A549 (cell line): ENCODE measurements at regions not wholly inside any gene's neighbourhood (a gene's known extent, or its start where the extent isn't known, plus 50 kb on each side); places are given as distances from the start of the nearest gene placed in this dataset.

Source experiments
- ATAC-seq, 2 experiments: fragments of 200-7000 bp in 1 of 2; fragments of >200 bp in 1 of 2; cut with Nextera tagmentation in 1 of 2; cut with Tn5 transposase in 1 of 2; 3 replicates each; pipeline versions ENCODE4 v1.8.0 to v1.9.1; 2018 to 2020; ENCODE audit warnings: mild to moderate bottlenecking in 1 of 2, moderate library complexity in 1 of 2
- CTCF ChIA-PET: fragments of 300-600 bp; sonication (Branson Sonifier 250); formaldehyde crosslinking; extraction: SDS; loops from one replicate; lab custom pipeline; 2021; ENCODE audit warnings: antibody characterized with exemption, inconsistent platforms; lab: Yijun Ruan, JAX
- POLR2A ChIA-PET: fragments of 350-600 bp; formaldehyde crosslinking; extraction: SDS; loops from one replicate; lab custom pipeline; 2021; ENCODE audit warnings: antibody characterized with exemption, inconsistent platforms; lab: Yijun Ruan, JAX
- DNase-seq, 2 experiments: peaks; one replicate each; pipeline versions ENCODE4 v3.0.0 to v3.0.0-alpha.2; 2011 to 2016; ENCODE audit warnings: low read depth in 1 of 2, low spot score in 1 of 2
- FAIRE-seq: peaks from 2 replicates; lab custom pipeline; 2011; peaks lifted over from hg19 to GRCh38; lab: Jason Lieb, UNC
- H3K27ac ChIP-seq, 2 experiments: fragments of >200 bp; sonication (Bioruptor Twin); formaldehyde crosslinking; 3 replicates each; pipeline ENCODE4 v1.5.1; 2016 to 2017
- H3K4me1 ChIP-seq: fragments of >200 bp; sonication (Bioruptor Twin); formaldehyde crosslinking; 3 replicates; pipeline ENCODE4 v1.6.1; 2016
- H3K4me2 ChIP-seq: fragments of >200 bp; sonication (Bioruptor Twin); formaldehyde crosslinking; 3 replicates; pipeline ENCODE4 v1.6.1; 2016
- H3K4me3 ChIP-seq: fragments of >200 bp; sonication (Bioruptor Twin); formaldehyde crosslinking; 3 replicates; pipeline ENCODE4 v1.5.1; 2016
- H3K9me3 ChIP-seq: fragments of >200 bp; sonication (Bioruptor Twin); formaldehyde crosslinking; 3 replicates; pipeline ENCODE4 v1.6.1; 2016
- CBX2 ChIP-seq: fragments of 200-600 bp; sonication (generic); IDR thresholded peaks from 2 replicates; pipeline ENCODE4 v1.6.1; 2016; ENCODE audit warnings: low read depth, mild to moderate bottlenecking, borderline replicate concordance
- CEBPB ChIP-seq, 2 experiments: fragments of >200 bp in 1 of 2; sonication (Bioruptor Twin) in 1 of 2; formaldehyde crosslinking in 1 of 2; IDR thresholded peaks; 2 replicates each; pipeline ENCODE4 v1.6.1; 2012 to 2016
- CHD4 ChIP-seq: fragments of 200-600 bp; sonication (generic); IDR thresholded peaks from 2 replicates; pipeline ENCODE4 v1.6.1; 2016; ENCODE audit warnings: antibody characterized with exemption, mild to moderate bottlenecking, borderline replicate concordance
- EHF ChIP-seq: fragments of 250-450 bp; sonication (Bioruptor Pico); IDR thresholded peaks from 2 replicates; pipeline ENCODE4 v1.5.0; 2020; ENCODE audit warnings: mild to moderate bottlenecking
- EP300 ChIP-seq, 2 experiments: fragments of >200 bp; sonication (Bioruptor Twin); formaldehyde crosslinking; IDR thresholded peaks; 2 replicates in 1 of 2; 3 replicates in 1 of 2; pipeline ENCODE4 v1.6.1; 2016 to 2017
- ESRRA ChIP-seq: fragments of 150-350 bp; IDR thresholded peaks from 2 replicates; pipeline ENCODE4 v1.6.1; 2014; ENCODE audit warnings: mild to moderate bottlenecking, low read length, borderline replicate concordance
- FOSB ChIP-seq: fragments of 250-450 bp; sonication (Bioruptor Pico); IDR thresholded peaks from 2 replicates; pipeline ENCODE4 v1.5.0; 2020; ENCODE audit warnings: mild to moderate bottlenecking, moderate library complexity
- HOXB5 ChIP-seq: fragments of 250-450 bp; sonication (Bioruptor Pico); IDR thresholded peaks from 2 replicates; pipeline ENCODE4 v1.5.0; 2020; ENCODE audit warnings: mild to moderate bottlenecking, moderate library complexity
- JUNB ChIP-seq: fragments of >200 bp; sonication (Bioruptor Twin); formaldehyde crosslinking; IDR thresholded peaks from 2 replicates; pipeline ENCODE4 v1.6.1; 2016
- MAFK ChIP-seq: fragments of 450-650 bp; IDR thresholded peaks from 2 replicates; pipeline ENCODE4 v1.6.1; 2014; ENCODE audit not compliant: partially characterized antibody
- MYC ChIP-seq: IDR thresholded peaks from 2 replicates; pipeline ENCODE4 v1.6.1; 2012; ENCODE audit warnings: mild to moderate bottlenecking, inconsistent platforms, low read length, improper control_type of control experiment, borderline replicate concordance
- SMC3 ChIP-seq: fragments of >200 bp; sonication (Bioruptor Twin); formaldehyde crosslinking; IDR thresholded peaks from 3 replicates; pipeline ENCODE4 v1.6.1; 2018; ENCODE audit warnings: inconsistent platforms
- SREBF2 ChIP-seq: fragments of 450-650 bp; IDR thresholded peaks from 2 replicates; pipeline ENCODE4 v1.6.1; 2014; ENCODE audit warnings: mild to moderate bottlenecking, moderate library complexity
- TFCP2L1 ChIP-seq: fragments of 250-450 bp; sonication (Bioruptor Pico); IDR thresholded peaks from 2 replicates; pipeline ENCODE4 v1.5.0; 2021; ENCODE audit warnings: mild to moderate bottlenecking
- TP53 ChIP-seq: fragments of 250-450 bp; sonication (Bioruptor Pico); IDR thresholded peaks from 2 replicates; pipeline ENCODE4 v1.5.0; 2021; ENCODE audit warnings: mild to moderate bottlenecking, moderate library complexity
- WGBS: methylation state at CpG from one replicate; pipeline ENCODE4 v1.1.6; 2017; ENCODE audit errors: missing lambda C conversion rate; 5-methylcytosine and 5-hydroxymethylcytosine counted together
- TF ChIP-seq, protein P1 (sequence below): fragments of 200-600 bp; sonication (generic); IDR thresholded peaks from 2 replicates; pipeline ENCODE4 v1.6.1; 2016; ENCODE audit warnings: antibody characterized with exemption, mild to moderate bottlenecking, moderate library complexity
- TF ChIP-seq, protein P2 (sequence below): fragments of 150-350 bp; IDR thresholded peaks from 2 replicates; pipeline ENCODE4 v1.6.1; 2014; ENCODE audit warnings: low read depth, mild to moderate bottlenecking, low read length
- TF ChIP-seq, protein P3 (sequence below): fragments of 450-650 bp; IDR thresholded peaks from 2 replicates; pipeline ENCODE4 v1.6.1; 2014; ENCODE audit warnings: antibody characterized with exemption
- TF ChIP-seq, protein P4 (sequence below): fragments of 250-450 bp; sonication (Bioruptor Pico); IDR thresholded peaks from 2 replicates; pipeline ENCODE4 v1.5.0; 2021; ENCODE audit warnings: mild to moderate bottlenecking, moderate library complexity, borderline replicate concordance
- TF ChIP-seq, protein P5 (sequence below): fragments of >200 bp; sonication (Bioruptor Twin); formaldehyde crosslinking; IDR thresholded peaks from 3 replicates; pipeline ENCODE4 v1.6.1; 2016

DNA sequence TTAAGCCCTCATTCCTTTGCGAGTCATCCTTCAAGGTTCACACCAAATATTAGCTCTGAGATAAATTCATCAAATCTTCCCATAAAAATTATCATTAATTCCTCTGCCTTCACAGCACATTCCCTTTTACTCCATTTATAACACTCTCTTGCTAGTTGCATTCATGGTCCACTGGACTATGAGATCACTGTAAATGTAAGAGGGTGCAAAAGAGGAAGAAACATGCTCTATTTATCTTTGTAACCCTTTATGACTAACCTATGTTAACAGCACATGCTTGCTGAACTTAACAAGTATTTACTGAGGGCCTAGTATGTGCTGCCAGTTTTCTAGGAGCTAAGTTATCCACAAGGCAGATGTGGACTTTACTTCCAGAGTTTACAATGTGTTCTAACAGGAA lies 86.7 kb upstream of the TMEM168 start:
- TF ChIP-seq JUNB (no peak), TP53 (no peak), CEBPB (IDR thresholded peaks at IDR 0.05) (no peak), SMC3 (no peak), CHD4 (no peak), MYC (no peak)
- TF ChIP-seq, protein P1, sequence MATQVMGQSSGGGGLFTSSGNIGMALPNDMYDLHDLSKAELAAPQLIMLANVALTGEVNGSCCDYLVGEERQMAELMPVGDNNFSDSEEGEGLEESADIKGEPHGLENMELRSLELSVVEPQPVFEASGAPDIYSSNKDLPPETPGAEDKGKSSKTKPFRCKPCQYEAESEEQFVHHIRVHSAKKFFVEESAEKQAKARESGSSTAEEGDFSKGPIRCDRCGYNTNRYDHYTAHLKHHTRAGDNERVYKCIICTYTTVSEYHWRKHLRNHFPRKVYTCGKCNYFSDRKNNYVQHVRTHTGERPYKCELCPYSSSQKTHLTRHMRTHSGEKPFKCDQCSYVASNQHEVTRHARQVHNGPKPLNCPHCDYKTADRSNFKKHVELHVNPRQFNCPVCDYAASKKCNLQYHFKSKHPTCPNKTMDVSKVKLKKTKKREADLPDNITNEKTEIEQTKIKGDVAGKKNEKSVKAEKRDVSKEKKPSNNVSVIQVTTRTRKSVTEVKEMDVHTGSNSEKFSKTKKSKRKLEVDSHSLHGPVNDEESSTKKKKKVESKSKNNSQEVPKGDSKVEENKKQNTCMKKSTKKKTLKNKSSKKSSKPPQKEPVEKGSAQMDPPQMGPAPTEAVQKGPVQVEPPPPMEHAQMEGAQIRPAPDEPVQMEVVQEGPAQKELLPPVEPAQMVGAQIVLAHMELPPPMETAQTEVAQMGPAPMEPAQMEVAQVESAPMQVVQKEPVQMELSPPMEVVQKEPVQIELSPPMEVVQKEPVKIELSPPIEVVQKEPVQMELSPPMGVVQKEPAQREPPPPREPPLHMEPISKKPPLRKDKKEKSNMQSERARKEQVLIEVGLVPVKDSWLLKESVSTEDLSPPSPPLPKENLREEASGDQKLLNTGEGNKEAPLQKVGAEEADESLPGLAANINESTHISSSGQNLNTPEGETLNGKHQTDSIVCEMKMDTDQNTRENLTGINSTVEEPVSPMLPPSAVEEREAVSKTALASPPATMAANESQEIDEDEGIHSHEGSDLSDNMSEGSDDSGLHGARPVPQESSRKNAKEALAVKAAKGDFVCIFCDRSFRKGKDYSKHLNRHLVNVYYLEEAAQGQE, result no peak
- TF ChIP-seq, protein P2, sequence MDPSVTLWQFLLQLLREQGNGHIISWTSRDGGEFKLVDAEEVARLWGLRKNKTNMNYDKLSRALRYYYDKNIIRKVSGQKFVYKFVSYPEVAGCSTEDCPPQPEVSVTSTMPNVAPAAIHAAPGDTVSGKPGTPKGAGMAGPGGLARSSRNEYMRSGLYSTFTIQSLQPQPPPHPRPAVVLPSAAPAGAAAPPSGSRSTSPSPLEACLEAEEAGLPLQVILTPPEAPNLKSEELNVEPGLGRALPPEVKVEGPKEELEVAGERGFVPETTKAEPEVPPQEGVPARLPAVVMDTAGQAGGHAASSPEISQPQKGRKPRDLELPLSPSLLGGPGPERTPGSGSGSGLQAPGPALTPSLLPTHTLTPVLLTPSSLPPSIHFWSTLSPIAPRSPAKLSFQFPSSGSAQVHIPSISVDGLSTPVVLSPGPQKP, result no peak
- TF ChIP-seq, all 56 proteins: peak for 0
- CTCF ChIA-PET, result interaction anchor here (1.2 kb wide), 1 partner anchor 11 kb away, joined by 3 read pairs; no protein-coding TSS in a partner anchor
- no peaks in the 10 kb centered on the region for H3K4me1 ChIP-seq
- H3K27ac ChIP-seq, result no peak overlapping the region
- DNase-seq (no peak), ATAC-seq (no peak), FAIRE-seq (no peak)
- WGBS, result 93% methylated on average over 1 of the region's 1 CpG
- POLR2A ChIA-PET, result no interaction called here
- H3K9me3 ChIP-seq, result no peaks in the 10 kb centered on the region
- no peak overlapping the region for H3K4me2 ChIP-seq
- H3K4me3 ChIP-seq, result no peak overlapping the region

DNA sequence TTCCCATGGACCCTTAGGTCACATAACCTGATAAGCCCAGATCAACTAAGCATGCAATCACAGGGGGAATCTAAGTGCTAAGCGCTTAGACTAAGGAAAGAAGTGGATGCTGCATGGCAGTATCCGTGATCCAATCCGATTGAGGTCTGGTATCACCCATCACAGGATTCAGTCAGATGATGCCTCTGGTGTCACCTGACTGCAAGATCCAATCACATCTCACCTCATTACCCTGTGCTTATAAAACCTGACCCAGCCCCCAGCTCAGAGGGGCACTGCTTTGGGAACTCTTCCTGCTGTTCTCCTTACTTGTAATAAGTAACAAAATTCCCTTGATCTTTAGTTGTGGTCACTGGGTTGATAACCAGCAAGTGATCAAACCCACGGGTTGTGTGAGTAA lies 84.7 kb upstream of the TMEM168 start:
- no peak for DNase-seq
- ATAC-seq, result no peak
- ChIA-PET CTCF (interaction anchor here (0.6 to 1.2 kb wide), 4 partner anchors 24 to 501 kb away, joined by 3 read pairs; no protein-coding TSS in a partner anchor), POLR2A (no interaction called here)
- no peak overlapping the region for H3K4me3 ChIP-seq
- H3K4me2 ChIP-seq, result no peak overlapping the region
- H3K27ac ChIP-seq, result no peak overlapping the region
- H3K4me1 ChIP-seq, result no peaks in the 10 kb centered on the region
- TF ChIP-seq HOXB5 (CRISPR knock-in tag), result no peak
- TF ChIP-seq, protein P3, sequence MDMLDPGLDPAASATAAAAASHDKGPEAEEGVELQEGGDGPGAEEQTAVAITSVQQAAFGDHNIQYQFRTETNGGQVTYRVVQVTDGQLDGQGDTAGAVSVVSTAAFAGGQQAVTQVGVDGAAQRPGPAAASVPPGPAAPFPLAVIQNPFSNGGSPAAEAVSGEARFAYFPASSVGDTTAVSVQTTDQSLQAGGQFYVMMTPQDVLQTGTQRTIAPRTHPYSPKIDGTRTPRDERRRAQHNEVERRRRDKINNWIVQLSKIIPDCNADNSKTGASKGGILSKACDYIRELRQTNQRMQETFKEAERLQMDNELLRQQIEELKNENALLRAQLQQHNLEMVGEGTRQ, result peak; percentile 9; the same call in 1 of the 2 replicates
- FAIRE-seq, result no peak
- WGBS, result 80% methylated on average over 4 of the region's 4 CpGs
- H3K9me3 ChIP-seq, result no peaks in the 10 kb centered on the region

DNA sequence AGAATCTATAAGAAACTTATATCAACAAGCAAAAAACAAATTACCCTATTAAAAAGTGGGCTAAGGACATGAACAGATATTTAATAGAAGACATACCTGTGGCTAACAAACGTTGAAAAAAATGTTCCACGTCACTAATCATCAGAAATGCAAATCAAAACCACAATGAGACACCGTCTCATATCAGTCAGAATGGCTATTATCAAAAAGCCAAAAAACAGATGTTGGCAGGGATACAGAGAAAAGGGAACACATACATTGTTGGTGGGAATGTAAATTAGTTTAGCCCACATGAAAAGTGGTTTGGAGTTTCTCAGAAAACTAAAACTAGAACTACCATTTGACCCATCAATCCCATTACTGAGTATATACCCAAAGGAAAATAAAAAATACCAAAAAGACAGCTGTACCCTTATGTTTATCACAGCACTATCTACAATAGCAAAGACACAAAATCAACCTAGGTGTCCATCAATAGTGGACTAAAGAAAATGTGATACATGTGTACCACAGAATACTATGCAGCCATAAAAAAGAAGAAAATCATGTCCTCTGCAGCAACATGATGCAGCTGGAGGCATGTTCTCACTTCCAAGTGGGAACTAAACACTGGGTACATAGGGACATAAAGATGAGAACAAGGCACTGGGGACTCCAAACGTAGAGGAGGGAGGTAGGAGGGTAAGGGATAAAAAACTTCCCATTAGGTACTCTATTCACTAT lies 83.8 kb upstream of the TMEM168 start:
- Histone ChIP-seq H3K9me3 (no peaks in the 10 kb centered on the region), H3K4me2 (no peak overlapping the region), H3K4me3 (no peak overlapping the region), H3K4me1 (no peaks in the 10 kb centered on the region), H3K27ac (no peak overlapping the region)
- CTCF ChIA-PET, result interaction anchor here (1.0 kb wide), 1 partner anchor 324 kb away, joined by 3 read pairs; no protein-coding TSS in a partner anchor
- ATAC-seq, result no peak
- TF ChIP-seq, protein P2, result no peak
- TF ChIP-seq, protein P4, sequence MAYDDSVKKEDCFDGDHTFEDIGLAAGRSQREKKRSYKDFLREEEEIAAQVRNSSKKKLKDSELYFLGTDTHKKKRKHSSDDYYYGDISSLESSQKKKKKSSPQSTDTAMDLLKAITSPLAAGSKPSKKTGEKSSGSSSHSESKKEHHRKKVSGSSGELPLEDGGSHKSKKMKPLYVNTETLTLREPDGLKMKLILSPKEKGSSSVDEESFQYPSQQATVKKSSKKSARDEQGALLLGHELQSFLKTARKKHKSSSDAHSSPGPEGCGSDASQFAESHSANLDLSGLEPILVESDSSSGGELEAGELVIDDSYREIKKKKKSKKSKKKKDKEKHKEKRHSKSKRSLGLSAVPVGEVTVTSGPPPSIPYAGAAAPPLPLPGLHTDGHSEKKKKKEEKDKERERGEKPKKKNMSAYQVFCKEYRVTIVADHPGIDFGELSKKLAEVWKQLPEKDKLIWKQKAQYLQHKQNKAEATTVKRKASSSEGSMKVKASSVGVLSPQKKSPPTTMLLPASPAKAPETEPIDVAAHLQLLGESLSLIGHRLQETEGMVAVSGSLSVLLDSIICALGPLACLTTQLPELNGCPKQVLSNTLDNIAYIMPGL, result no peak
- TF ChIP-seq EP300 (IDR thresholded peaks at IDR 0.05) (no peak), CBX2 (no peak), FOSB (CRISPR knock-in tag) (no peak), TFCP2L1 (CRISPR knock-in tag) (no peak), SREBF2 (no peak), EHF (CRISPR knock-in tag) (no peak), MAFK (no peak), ESRRA (no peak)
- TF ChIP-seq, protein P5, sequence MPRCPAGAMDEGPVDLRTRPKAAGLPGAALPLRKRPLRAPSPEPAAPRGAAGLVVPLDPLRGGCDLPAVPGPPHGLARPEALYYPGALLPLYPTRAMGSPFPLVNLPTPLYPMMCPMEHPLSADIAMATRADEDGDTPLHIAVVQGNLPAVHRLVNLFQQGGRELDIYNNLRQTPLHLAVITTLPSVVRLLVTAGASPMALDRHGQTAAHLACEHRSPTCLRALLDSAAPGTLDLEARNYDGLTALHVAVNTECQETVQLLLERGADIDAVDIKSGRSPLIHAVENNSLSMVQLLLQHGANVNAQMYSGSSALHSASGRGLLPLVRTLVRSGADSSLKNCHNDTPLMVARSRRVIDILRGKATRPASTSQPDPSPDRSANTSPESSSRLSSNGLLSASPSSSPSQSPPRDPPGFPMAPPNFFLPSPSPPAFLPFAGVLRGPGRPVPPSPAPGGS, result no peak
- POLR2A ChIA-PET, result no interaction called here
- FAIRE-seq, result no peak
- DNase-seq, result no peak
- 42% methylated on average over 4 of the region's 4 CpGs for WGBS
